Amniotic epithelial cell (primary cell): ENCODE measurements at regions not wholly inside any gene's neighbourhood (a gene's known extent, or its start where the extent isn't known, plus 50 kb on each side); places are given as distances from the start of the nearest gene placed in this dataset.
"Not testable (repeated sequence)": the region's sequence is repeated elsewhere in the genome, so short reads cannot be mapped to it uniquely, and the experiment has no call there.

Source experiments
- DNase-seq: peaks from one replicate; pipeline ENCODE4 v3.0.0-alpha.2; 2010; ENCODE audit warnings: low read depth

DNA sequence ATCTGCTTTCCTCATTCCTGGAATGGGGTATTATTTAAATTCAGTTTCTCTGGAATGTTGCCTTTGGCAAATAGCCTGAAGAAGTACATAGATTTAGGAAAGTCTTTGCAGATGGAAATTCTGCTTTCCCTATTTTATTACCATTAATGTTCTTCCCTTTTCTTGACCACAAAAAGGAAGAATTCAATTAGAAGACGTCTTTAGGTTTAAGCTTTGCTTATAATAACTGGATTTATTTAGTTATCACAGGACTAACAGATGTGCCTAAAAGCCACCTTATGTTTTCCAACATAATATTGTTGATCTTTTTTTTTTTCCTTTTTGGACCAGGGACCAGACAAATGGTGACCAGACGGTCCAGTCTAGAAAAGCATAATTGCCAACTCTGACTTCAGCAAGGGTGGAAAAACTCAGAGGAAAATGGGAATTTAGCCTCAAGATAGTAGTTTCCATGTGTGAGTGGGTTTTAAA is 210.1 kb upstream of the SPRY2 start:
- DNase-seq, result no peak

DNA sequence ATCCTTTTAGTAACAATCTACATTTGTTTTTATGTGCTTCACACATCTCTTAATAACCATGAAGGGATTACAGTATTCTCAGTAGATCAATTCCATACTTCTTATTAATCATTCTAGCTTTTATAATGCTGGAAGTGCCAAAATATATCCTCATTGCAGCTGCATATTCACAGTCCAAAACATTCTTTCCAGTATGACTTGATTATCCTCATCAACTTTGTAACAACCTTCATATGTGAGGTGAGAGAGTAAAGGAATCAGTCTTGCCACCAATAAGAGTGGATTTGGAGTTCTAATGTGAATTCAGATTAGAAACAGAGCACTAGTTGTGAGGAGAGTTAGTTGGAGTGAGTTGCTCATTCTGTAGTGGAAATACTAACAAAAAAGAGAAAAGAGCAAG is 208.0 kb upstream of the SPRY2 start:
- DNase-seq, result no peak

- DNase-seq, result peak; percentile 58
Observed at GRCh38 chr13:80547885-80548825, 207.2 kb upstream of the SPRY2 start.

GRCh38 chr13:80547341-80547740 is 206.4 kb upstream of the SPRY2 start:
- no peak for DNase-seq

DNA sequence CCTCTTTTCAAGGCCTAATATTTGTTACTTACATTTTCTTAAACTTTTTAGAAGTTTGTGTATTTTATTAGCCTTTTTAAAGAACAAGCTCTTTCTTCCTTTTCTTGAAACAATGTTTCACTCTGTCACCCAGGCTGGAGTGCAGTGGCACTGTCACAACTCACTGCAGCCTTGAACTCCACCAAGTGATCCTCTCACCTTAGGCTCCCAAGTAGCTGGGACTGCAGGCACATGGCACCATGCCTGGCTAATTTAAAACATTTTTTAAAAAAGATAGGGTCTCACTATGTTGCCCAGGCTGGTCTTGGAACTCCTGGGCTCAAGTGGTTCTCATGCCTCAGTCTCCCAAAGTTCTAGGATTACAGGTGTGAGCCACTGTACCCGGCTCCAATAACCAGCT is 192.2 kb upstream of the SPRY2 start:
- DNase-seq, result no peak

DNA sequence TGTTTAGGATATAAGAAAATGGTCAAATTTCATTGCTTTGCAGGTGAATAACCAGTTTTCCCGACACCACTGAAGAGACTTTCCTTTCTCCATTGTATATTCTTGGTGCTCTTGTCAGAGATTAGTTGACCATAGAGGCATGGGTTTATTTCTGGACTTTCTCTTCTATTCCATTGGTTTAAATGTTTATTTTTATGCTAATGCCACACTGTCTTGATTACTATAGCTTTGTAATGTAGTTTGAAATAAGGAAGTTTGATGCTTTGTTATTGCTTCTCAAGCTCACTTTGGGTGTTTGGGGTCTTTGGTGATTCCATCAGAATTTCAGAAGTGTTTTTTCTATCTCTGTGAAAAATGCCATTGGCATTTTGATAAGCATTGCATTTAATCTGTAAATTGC is 190.0 kb upstream of the SPRY2 start:
- no peak for DNase-seq

GRCh38 chr13:80530191-80530590 is 189.3 kb upstream of the SPRY2 start:
- DNase-seq, result no peak

DNA sequence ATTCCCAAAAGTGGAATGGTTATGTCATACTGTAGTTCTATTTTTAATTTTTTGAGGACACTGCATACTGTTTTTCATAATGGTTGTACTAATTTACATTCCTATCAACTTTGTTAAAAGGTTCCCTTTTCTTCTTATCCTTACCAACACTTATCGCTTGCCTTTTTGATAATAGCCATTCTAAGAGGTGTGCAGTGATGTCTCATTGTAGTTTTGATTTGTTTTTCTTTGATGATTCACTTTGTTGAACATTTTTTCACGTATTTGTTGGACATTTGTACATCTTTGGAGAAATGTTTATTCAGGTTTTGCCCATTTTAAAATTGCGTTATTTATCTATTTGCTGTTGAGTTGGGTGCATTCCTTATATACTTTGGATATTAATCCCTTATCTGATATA is 188.8 kb upstream of the SPRY2 start:
- peak; percentile 46 for DNase-seq

DNA sequence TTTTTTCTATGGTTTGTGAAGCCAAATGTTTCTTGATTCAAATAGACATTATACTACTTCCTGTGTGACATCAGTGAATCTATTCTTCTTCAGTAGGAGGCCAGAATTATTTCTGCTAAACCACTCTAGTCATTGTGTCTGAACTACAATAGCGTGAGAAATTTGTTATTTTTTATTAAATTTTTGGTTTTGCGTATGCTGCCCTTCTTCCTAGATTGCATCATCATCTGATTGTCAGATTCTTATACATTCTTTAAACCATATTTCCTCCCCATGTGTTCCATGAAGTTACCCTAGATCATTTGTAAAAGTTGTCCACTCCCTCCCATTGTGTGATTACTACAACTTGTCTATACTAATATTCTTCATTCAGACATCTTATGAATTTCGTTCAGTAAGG is 187.8 kb upstream of the SPRY2 start:
- no peak for DNase-seq

GRCh38 chr13:80527400-80527799 is 186.5 kb upstream of the SPRY2 start:
- DNase-seq, result no peak

DNA sequence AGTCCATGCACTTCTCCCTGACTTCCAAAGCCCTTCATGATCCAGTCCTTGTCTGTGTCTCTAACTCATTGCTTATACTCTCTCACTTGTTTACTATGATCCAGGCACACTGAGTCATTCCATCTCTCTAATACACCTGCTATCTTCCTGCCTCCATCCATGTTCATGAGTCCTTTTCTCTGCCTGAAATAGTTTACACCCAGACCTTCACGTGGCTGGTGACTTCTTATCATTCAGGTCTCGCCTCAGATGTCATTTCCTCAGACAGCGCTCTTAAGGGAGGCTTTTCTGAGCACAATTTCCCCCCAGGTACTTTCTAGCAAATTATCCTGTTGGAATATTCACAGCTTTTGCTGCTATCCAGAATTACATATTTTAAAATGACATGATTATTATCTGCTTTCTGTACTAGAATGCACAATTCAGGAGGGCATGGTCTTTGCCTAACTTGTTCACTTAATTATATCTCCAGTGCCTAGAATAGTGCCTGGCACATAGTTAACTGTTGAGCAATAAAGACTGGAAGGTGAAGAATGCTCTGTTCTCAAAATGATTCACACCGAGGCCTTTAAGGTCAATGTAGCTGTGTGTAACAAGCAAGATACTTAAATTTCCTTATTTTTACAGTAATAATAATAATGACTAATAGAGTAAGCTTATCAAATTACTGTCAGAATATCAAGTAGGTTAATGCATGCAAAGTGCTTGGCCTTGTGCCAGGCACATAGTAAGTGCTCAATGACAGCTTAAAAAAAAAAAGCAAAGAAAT is 183.7 kb upstream of the SPRY2 start:
- peak; percentile 55 for DNase-seq

GRCh38 chr13:80523134-80523533 is 182.2 kb upstream of the SPRY2 start:
- DNase-seq, result no peak

- not testable (repeated sequence) for DNase-seq
Observed at GRCh38 chr13:80522463-80522862, 181.5 kb upstream of the SPRY2 start.

GRCh38 chr13:80516818-80517348 is 176.0 kb upstream of the SPRY2 start:
- DNase-seq, result no peak

DNA sequence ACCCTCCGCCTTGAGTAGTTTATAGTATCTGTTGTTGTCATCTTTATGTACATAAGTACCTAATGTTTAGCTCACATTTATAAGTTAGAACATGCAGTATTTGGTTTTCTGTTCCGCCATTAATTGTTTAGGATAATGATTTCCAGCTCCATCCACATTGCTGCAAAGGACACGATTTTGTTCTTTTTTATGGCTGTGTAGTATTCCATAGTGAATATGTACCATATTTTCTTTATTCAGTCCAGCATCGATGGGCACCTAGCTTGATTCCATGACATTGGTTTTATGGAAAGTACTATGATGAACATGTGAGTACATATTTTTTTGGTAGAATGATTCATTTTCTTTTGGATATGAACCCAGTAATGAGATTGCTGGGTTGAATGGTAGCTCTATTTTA is 174.4 kb upstream of the SPRY2 start:
- no peak for DNase-seq

GRCh38 chr13:80513196-80513595 is 172.3 kb upstream of the SPRY2 start:
- no peak for DNase-seq

DNA sequence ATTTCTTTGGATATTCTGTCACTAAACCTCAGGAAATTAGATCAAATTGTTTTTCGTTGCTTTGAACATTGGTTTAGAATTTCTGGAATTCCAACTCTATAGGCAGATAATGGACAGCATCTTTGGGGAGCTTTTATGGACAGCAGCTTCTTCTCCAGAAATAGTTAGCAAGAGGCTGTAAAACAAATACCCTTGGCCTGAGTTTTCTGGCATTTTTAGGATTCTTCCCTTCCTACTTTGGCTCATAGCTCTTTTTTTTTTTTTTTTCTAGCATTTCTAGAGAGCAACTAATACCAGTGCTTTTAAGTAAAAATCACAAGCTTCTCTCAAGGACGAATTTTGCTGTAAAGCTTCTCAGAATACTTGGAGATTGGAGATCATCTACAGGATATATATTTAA is 169.8 kb upstream of the SPRY2 start:
- no peak for DNase-seq

- no peak for DNase-seq
Observed at GRCh38 chr13:80509264-80509663, 168.3 kb upstream of the SPRY2 start.

DNA sequence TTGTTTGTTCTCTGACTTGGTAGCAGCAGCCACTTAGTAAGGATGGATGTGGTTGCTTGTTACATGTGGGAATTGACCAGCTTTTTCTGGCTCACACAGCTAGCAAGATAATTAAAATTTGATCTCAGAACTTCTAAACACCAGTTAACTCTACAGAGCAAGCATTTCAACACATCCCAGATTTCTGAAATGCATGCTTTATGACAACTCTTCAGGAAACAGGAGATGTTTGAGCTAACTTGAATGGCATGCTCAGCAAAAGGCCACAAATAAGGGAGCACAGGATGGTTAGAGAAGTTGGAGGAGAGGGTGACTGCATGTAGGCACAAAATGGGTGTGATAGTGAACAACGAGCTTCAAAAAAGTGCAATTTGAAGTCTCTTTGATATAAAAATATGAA is 167.1 kb upstream of the SPRY2 start:
- DNase-seq, result peak; percentile 12

GRCh38 chr13:80504453-80504852 is 163.5 kb upstream of the SPRY2 start:
- DNase-seq, result no peak

DNA sequence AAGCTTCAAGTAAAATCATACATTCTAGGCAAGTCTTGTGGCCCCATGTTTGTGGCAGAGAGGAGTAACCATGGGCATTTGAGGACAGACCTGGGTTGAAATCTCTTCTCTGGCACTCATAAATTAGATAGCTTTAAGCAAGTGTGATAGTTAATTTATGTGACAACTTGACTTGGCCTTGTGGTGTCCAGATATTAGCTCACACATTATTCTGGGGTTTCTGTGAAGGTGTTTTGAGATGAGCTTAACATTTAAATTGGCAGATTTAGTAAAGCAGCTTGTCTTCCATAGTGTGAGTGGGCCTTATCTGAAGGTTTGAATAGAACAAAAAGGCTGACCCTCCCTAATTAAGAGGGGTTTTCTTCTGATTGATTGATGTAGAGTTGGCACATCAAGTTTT is 161.4 kb upstream of the SPRY2 start:
- DNase-seq, result no peak

- DNase-seq, result no peak
Observed at GRCh38 chr13:80501556-80501955, 160.6 kb upstream of the SPRY2 start.
